ENCODE measurements at regions not wholly inside any gene's neighbourhood (a gene's known extent, or its start where the extent isn't known, plus 50 kb on each side); places are given as distances from the start of the nearest gene placed in this dataset.

- TF ChIP-seq CTCF (IDR thresholded peaks at IDR 0.05) (no peak), POLR2A (IDR thresholded peaks at IDR 0.05) (no peak)
These were observed 533.6 kb downstream of the TRAM1L1 start for GRCh38 chr4:116551806-116552205.
